ENCODE measurements at regions not wholly inside any gene's neighbourhood (a gene's known extent, or its start where the extent isn't known, plus 50 kb on each side); places are given as distances from the start of the nearest gene placed in this dataset.
A peak's percentile ranks its signal among the peaks of the same experiment; 100 is the strongest.
"Not testable (repeated sequence)": the region's sequence is repeated elsewhere in the genome, so short reads cannot be mapped to it uniquely, and the experiment has no call there.

DNA sequence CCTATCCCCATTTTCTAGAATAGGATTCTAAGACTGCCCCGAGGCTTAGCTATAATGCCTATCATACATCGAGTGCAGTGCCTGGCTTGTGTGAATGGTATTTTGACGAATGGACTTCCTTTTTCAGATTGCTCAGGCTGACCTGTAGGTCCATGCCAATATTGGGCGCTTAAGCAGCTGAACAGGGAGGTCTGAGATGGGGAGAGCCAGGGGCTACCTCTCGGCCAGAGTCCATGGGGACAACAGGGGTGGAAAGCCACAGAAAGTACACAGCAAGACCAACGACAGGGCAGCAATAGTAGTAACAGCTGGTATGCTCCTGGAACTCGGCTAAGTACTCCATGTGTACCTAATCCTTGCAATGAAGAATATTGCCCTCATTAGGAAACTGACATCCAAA, 91.7 kb upstream of the WSCD1 start:
- no peak for TF ChIP-seq CTCF (IDR thresholded peaks at IDR 0.05; ENCODE audit: low read depth, low read length, missing control alignments)
- Histone ChIP-seq H3K27me3 (replicated peaks) (no peaks in the 10 kb centered on the region), H3K27ac (no peak overlapping the region), H3K36me3 (replicated peaks) (no peaks in the 10 kb centered on the region), H3K4me3 (ENCODE audit: low read depth, low read length) (no peak overlapping the region)
- in situ Hi-C loops (cut with HindIII; ENCODE audit: low pct_ligation_motif_present, low sequenced_read_pairs), result no loop called here
- DNase-seq, result no peak

DNA sequence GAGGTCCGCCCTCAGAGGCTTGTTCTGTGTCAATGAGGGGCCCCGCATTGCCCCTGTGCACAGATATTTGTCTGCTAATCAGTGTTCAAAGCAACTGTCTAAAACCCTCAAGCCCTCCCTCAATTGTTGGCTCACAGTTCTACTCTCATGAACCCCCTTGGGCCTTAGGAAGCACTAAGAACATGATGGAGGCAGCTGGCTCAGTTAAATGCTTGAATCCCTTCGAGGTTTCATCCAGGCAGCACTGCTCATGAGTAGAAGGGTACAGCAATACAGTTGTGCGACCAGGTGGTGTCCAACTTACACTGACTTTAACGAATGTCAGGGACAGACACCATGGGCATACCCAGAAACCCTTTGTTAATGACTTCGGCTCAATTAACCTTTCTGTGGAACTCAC, 89.2 kb upstream of the WSCD1 start:
- H3K4me3 ChIP-seq (ENCODE audit: low read depth, low read length), result no peak overlapping the region
- TF ChIP-seq CTCF (IDR thresholded peaks at IDR 0.05; ENCODE audit: low read depth, low read length, missing control alignments), result no peak

GRCh38 chr17:5986644-5987043, 83.5 kb upstream of the WSCD1 start:
- in situ Hi-C loops (cut with HindIII; ENCODE audit: low pct_ligation_motif_present, low sequenced_read_pairs), result no loop called here
- Histone ChIP-seq H3K27ac (no peak overlapping the region), H3K36me3 (replicated peaks) (no peaks in the 10 kb centered on the region), H3K4me3 (ENCODE audit: low read depth, low read length) (no peak overlapping the region), H3K27me3 (replicated peaks) (no peaks in the 10 kb centered on the region)
- DNase-seq, result no peak
- TF ChIP-seq CTCF (IDR thresholded peaks at IDR 0.05; ENCODE audit: low read depth, low read length, missing control alignments), result no peak

More for the DNA sequence above, 89.2 kb upstream of the WSCD1 start:
- Histone ChIP-seq H3K36me3 (replicated peaks) (no peaks in the 10 kb centered on the region), H3K27me3 (replicated peaks) (no peaks in the 10 kb centered on the region), H3K27ac (no peak overlapping the region)
- no peak for DNase-seq
- in situ Hi-C loops (cut with HindIII; ENCODE audit: low pct_ligation_motif_present, low sequenced_read_pairs), result no loop called here

GRCh38 chr17:6000426-6000825, 69.8 kb upstream of the WSCD1 start:
- no peak for DNase-seq
- in situ Hi-C loops (cut with HindIII; ENCODE audit: low pct_ligation_motif_present, low sequenced_read_pairs), result no loop called here
- Histone ChIP-seq H3K27ac (no peak overlapping the region), H3K4me3 (ENCODE audit: low read depth, low read length) (no peak overlapping the region), H3K36me3 (replicated peaks) (no peaks in the 10 kb centered on the region), H3K27me3 (replicated peaks) (no peaks in the 10 kb centered on the region)
- TF ChIP-seq CTCF (IDR thresholded peaks at IDR 0.05; ENCODE audit: low read depth, low read length, missing control alignments), result no peak

GRCh38 chr17:6003221-6003620, 67.0 kb upstream of the WSCD1 start:
- H3K36me3 ChIP-seq (replicated peaks); H3K27me3 ChIP-seq (replicated peaks); H3K4me3 ChIP-seq (ENCODE audit: low read depth, low read length); in situ Hi-C loops (cut with HindIII; ENCODE audit: low pct_ligation_motif_present, low sequenced_read_pairs); H3K27ac ChIP-seq: not testable (repeated sequence)
- DNase-seq, result peak; percentile 64

DNA sequence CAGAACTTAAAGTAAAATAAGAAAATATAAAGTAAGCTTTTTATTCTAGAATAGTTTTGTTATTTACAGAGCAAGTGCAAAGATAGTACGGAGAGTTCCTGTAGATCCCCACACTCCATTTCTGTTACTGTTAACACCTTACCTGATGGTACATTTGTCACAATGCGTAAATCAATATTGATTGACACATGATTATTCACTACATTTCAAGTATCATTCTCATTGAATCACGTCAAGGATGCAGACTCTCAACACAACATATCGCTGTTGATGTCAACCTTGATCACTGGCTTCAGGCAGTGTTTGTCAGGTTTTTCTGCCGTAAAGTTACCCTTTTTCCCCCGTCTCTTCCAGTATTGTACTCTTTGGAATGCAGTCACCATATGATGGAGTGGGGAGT, 64.2 kb upstream of the WSCD1 start:
- Histone ChIP-seq H3K4me3 (ENCODE audit: low read depth, low read length) (no peak overlapping the region), H3K27ac (no peak overlapping the region), H3K27me3 (replicated peaks) (no peaks in the 10 kb centered on the region), H3K36me3 (replicated peaks) (no peaks in the 10 kb centered on the region)
- TF ChIP-seq CTCF (IDR thresholded peaks at IDR 0.05; ENCODE audit: low read depth, low read length, missing control alignments), result no peak
- DNase-seq, result no peak
- in situ Hi-C loops (cut with HindIII; ENCODE audit: low pct_ligation_motif_present, low sequenced_read_pairs), result no loop called here
